Fibroblast of gingiva (primary cell): ENCODE measurements at regions not wholly inside any gene's neighbourhood (a gene's known extent, or its start where the extent isn't known, plus 50 kb on each side); places are given as distances from the start of the nearest gene placed in this dataset.

ENCODE experiments used
- DNase-seq: peaks from one replicate; pipeline ENCODE4 v3.0.0-alpha.2; 2011; ENCODE audit warnings: low read depth

GRCh38 chr9:28834156-28834555, 1260.9 kb upstream of the C9orf72 start:
- DNase-seq = no peak

GRCh38 chr9:28839778-28840430, 1266.6 kb upstream of the C9orf72 start:
- no peak for DNase-seq

GRCh38 chr9:28841775-28842174, 1268.5 kb upstream of the C9orf72 start:
- DNase-seq = no peak

GRCh38 chr9:28847331-28847730, 1274.0 kb upstream of the C9orf72 start:
- no peak for DNase-seq

GRCh38 chr9:28848671-28849070, 1275.4 kb upstream of the C9orf72 start:
- no peak for DNase-seq

- no peak for DNase-seq
Measured at GRCh38 chr9:28853477-28853876, 1280.2 kb upstream of the C9orf72 start.

- no peak for DNase-seq
Measured at GRCh38 chr9:28866951-28867350, 1293.7 kb upstream of the C9orf72 start.

GRCh38 chr9:28868228-28868990, 1295.1 kb upstream of the C9orf72 start:
- no peak for DNase-seq

GRCh38 chr9:28882529-28882928, 1309.2 kb upstream of the C9orf72 start:
- no peak for DNase-seq

GRCh38 chr9:28883234-28883633, 1310.0 kb upstream of the C9orf72 start:
- DNase-seq = no peak

- DNase-seq = no peak
Measured at GRCh38 chr9:28887188-28887884, 1314.1 kb upstream of the C9orf72 start.

GRCh38 chr9:28888806-28889205, 1315.5 kb upstream of the C9orf72 start:
- no peak for DNase-seq

GRCh38 chr9:28892538-28892937, 1319.3 kb upstream of the C9orf72 start:
- DNase-seq = no peak

GRCh38 chr9:28899267-28899666, 1326.0 kb upstream of the C9orf72 start:
- DNase-seq = no peak

- no peak for DNase-seq
Measured at GRCh38 chr9:28899926-28900325, 1326.6 kb upstream of the C9orf72 start.

- DNase-seq = no peak
Measured at GRCh38 chr9:28900406-28900805, 1327.1 kb upstream of the C9orf72 start.

- DNase-seq = no peak
Measured at GRCh38 chr9:28909526-28909925, 1336.2 kb upstream of the C9orf72 start.

GRCh38 chr9:28912621-28913020, 1339.3 kb upstream of the C9orf72 start:
- no peak for DNase-seq

GRCh38 chr9:28915202-28915930, 1342.1 kb upstream of the C9orf72 start:
- no peak for DNase-seq

GRCh38 chr9:28916348-28916747, 1343.1 kb upstream of the C9orf72 start:
- DNase-seq = no peak

- no peak for DNase-seq
Measured at GRCh38 chr9:28921857-28922500, 1348.7 kb upstream of the C9orf72 start.

- DNase-seq = no peak
Measured at GRCh38 chr9:28922891-28923290, 1349.6 kb upstream of the C9orf72 start.
